H4 (cell line): ENCODE measurements at regions not wholly inside any gene's neighbourhood (a gene's known extent, or its start where the extent isn't known, plus 50 kb on each side); places are given as distances from the start of the nearest gene placed in this dataset.

Source experiments
- DNase-seq: peaks from one replicate; pipeline ENCODE4 v3.0.0-alpha.2; 2015; ENCODE audit warnings: low spot score

- DNase-seq: no peak
Observed at GRCh38 chr7:10117815-10118214, 855.9 kb upstream of the PHF14 start.

GRCh38 chr7:10120936-10121335 lies 852.7 kb upstream of the PHF14 start:
- DNase-seq: no peak

GRCh38 chr7:10121631-10122030 lies 852.0 kb upstream of the PHF14 start:
- no peak for DNase-seq

GRCh38 chr7:10122551-10123100 lies 851.0 kb upstream of the PHF14 start:
- peak; percentile 53 for DNase-seq

GRCh38 chr7:10128748-10129147 lies 844.9 kb upstream of the PHF14 start:
- DNase-seq: peak; percentile 63

- no peak for DNase-seq
Observed at GRCh38 chr7:10138087-10138854, 835.4 kb upstream of the PHF14 start.

GRCh38 chr7:10146271-10146670 lies 827.4 kb upstream of the PHF14 start:
- no peak for DNase-seq

GRCh38 chr7:10156972-10157371 lies 816.7 kb upstream of the PHF14 start:
- no peak for DNase-seq

GRCh38 chr7:10181996-10182395 lies 791.7 kb upstream of the PHF14 start:
- DNase-seq: no peak

GRCh38 chr7:10192074-10192473 lies 781.6 kb upstream of the PHF14 start:
- DNase-seq: no peak

GRCh38 chr7:10205696-10206095 lies 768.0 kb upstream of the PHF14 start:
- DNase-seq: no peak

- DNase-seq: no peak
Observed at GRCh38 chr7:10210000-10210399, 763.7 kb upstream of the PHF14 start.

GRCh38 chr7:10211016-10211415 lies 762.7 kb upstream of the PHF14 start:
- DNase-seq: no peak

- DNase-seq: no peak
Observed at GRCh38 chr7:10211861-10212260, 761.8 kb upstream of the PHF14 start.

- DNase-seq: peak; percentile 53
Observed at GRCh38 chr7:10212649-10213048, 761.0 kb upstream of the PHF14 start.

GRCh38 chr7:10216462-10216861 lies 757.2 kb upstream of the PHF14 start:
- DNase-seq: no peak

- DNase-seq: peak; percentile 45
Observed at GRCh38 chr7:10221084-10221483, 752.6 kb upstream of the PHF14 start.

GRCh38 chr7:10222976-10223375 lies 750.7 kb upstream of the PHF14 start:
- no peak for DNase-seq

- DNase-seq: peak; percentile 56
Observed at GRCh38 chr7:10225275-10225674, 748.4 kb upstream of the PHF14 start.

- peak; percentile 99 for DNase-seq
Observed at GRCh38 chr7:10237306-10237705, 736.4 kb upstream of the PHF14 start.

GRCh38 chr7:10238641-10239040 lies 735.0 kb upstream of the PHF14 start:
- DNase-seq: no peak

- DNase-seq: no peak
Observed at GRCh38 chr7:10239695-10240345, 733.9 kb upstream of the PHF14 start.

GRCh38 chr7:10245406-10245805 lies 728.3 kb upstream of the PHF14 start:
- no peak for DNase-seq
